Stimulated activated CD8-positive, alpha-beta memory T cell treated with anti-CD3 and anti-CD28 coated beads, Interleukin-12 subunit alpha, Interleukin-12 subunit beta, amount 100 ng/mL, for 24 hours (primary cell): ENCODE measurements at regions not wholly inside any gene's neighbourhood (a gene's known extent, or its start where the extent isn't known, plus 50 kb on each side); places are given as distances from the start of the nearest gene placed in this dataset.

Experiments
- DNase-seq: peaks from one replicate; pipeline ENCODE4 v3.0.0-alpha.2; 2020; ENCODE audit errors: extremely low read depth

DNA sequence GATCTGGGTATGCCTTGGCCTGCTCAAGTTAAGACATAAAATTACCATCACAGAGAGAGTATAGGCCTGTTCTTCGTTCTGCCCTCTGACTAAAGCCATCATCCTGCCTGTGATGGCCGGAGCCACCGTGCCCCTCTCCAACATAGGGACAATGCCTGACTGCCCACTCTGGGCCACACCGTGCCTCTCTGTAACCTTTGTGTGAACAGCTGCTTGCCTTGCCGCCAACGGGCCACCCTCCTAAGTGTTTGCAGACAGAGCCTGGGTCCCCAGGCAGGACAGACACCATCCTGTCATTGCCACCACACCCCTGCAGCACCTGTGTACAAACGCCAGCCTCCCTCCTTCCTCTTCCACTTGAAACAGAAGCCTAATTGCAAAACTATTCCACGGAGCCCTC, 298.7 kb upstream of the TENM3 start:
- DNase-seq, result no peak

DNA sequence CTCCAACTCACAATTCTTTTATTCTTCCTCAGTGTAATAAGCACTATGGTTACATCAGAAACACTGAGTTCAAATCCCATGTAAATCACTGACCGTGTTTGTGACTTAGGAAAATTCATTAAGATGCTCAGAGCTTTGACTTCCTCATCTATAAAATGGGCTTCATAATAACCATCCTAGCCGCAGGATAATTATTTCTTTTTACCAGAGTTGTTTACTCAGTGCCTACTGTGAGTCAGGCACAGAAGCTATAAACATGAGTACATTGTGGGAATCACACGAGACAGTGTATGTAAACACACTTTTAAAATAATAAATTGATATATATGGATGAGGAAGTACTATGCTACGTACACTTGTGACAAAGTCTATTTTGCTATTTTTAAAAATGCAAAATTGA, 296.3 kb upstream of the TENM3 start:
- no peak for DNase-seq

DNA sequence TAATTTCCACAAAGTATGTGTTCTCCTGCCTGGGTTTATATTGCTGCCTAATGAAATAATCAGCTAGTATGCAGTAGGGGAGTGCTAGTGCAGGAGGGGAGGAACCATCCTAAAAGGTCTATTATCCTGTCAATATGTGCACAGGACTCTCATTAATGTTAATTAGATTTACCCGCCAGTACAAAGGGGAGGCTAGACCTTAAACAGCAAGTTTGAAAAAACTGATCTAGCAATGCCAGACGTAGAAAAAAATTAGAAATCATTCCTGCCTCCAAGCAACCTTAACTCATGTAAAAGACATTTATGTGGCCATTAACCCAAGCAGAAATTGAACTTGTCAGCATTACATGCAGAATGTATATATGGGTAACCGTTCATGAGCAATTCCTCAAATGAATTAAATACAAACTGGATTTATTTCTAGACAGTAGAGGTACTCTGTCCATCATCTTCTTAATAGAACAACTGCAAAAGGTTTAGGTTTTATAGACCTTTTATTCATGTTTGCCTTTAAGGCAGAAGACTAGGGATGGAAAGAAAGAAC, 294.3 kb upstream of the TENM3 start:
- no peak for DNase-seq

DNA sequence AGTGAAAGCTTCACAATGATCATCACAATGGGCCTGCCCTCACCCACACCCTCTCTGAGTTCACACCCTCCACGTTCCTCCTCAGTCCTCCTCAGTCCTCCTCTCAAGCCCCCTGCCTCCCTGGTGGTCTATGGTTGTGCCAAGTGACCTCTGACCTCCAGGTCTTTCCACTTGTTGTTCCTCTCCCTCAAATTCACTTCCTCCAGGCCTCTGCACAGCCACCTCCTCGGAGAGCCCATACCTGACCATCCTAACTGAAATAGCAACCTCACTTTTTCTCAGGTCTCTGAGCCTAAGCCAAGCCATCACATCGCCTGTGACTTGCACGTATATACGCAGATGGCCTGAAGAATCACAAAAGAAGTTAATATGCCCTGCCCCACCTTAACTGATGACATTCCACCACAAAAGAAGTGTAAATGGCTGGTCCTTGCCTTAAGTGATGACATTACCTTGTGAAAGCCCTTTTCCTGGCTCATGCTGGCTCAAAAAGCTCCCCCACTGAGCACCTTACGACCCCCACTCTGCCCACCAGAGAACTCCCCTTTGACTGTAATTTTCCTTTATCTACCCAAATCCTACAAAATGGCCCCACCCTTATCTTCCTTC, 293.4 kb upstream of the TENM3 start:
- no peak for DNase-seq

DNA sequence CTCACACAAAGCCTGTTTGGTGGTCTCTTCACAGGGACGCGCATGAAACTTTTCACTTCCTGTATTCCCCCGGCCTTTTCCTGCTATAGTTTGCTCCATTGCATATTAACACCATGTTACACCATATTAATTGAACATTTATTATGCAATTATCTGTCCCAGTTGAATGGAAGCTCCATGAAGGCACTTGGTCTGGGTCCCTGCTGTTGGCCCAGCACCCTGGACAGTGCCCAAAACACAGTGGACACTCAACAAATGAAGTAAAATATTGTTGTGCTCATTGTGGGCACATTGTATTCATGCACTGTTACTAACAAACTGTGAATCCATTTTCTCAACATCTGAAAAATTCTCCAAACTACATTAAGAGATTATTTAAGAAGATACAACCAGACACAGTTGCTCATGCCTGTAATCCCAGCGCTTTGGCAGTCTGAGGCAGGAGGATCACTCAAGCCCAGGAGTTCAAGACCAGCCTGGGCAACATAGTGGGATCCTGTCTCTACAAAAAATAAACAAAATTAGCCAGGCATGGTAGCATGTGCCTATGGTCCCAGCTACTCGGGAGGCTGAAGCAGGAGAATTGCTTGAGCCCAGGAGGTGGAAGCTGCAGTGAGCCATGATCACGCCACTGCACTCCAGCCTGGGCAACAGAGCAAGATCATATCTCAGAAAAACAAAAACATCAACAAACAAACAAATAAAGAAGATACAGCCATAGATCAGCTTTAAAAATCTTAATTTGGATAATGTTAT, 292.7 kb upstream of the TENM3 start:
- no peak for DNase-seq

DNA sequence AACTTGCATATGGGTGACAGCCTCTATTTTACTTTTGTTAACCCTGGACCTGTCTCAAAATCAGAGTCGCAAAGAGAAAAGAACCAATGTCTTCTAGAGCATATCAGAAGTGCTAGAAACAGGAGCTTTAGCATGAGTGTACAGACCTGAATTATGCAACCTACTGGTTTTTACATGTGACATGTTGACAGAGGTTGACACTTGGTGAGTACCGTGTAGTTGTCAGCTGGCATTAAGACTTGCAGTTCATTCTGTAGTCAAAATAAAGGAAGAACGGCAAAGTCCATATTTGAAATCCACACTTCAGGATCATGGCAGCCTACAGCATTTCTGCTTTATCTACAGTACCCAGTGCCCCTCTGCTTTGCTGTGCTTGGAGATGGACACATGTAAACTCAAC, 291.9 kb upstream of the TENM3 start:
- DNase-seq, result no peak

DNA sequence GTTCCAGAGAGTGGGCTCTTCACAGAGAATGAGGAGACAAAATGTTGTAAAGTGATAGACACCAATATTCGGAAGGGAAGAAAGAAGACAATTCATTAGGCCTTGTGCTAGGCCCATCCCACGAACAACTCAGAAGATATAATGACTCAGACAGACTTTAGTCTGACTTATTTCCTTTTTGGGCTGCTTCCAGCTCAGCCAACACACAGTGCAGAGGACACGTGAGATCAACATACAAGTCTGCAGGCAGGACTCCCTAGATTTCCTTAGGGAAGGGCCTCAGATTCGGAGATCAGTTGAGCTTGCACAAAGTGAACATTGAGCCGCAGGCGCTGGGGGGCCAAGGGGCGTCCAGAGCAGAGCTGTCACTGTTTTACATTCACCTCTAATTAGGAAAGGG, 290.7 kb upstream of the TENM3 start:
- DNase-seq, result no peak

DNA sequence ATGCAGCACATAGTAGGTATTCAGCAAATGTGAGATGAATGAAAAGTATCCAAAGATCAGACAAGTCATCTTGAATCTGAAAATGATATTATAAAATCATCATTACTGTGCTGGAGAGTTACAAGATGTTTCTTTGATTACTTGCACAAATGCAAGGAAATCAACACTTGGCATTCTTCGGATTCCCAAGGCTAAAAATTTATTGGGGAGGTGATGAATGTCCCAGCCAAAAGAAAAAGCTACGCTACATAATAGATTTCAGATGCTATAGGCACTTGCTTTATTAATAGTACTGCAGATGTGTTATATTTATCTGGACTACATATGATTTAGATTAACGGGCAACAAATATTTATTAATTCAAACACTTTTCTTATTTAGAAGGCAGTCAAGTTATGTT, 286.7 kb upstream of the TENM3 start:
- no peak for DNase-seq

DNA sequence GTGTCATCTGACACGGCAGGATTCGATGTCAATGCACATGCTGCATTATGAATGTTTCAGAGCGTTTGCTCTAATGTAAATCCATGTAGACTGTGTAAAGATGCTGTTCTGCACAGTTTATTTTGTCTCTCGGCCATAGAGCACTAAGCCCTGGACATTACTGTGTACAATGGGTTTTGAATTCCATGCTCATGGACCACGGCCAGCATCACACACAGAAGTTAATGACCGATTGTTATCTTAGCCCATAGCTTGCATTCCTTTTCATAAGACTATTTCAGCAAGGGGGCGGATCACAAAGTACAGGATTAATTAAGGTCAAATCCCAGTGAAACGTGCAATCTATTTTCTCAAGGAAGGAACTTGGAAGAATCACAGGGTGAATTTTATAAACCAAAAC, 286.1 kb upstream of the TENM3 start:
- DNase-seq, result no peak

DNA sequence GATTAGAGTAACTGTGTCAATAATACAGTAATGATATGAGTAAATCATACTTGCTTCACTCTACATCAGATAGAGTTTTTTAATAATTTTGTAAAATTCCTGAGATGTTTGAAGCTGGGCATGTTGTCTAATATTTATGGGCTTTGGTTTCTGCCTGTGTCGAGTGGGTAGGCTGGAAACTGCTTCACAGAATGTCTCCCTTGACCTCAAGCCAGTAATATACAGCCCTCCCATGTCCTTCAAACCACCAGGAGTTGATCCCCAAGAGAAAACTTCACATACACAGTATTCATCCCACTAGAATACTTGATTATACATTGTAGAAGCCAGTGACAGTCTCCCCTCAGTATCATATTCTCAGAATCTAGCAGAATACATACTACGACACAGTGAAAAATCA, 284.8 kb upstream of the TENM3 start:
- DNase-seq, result no peak

DNA sequence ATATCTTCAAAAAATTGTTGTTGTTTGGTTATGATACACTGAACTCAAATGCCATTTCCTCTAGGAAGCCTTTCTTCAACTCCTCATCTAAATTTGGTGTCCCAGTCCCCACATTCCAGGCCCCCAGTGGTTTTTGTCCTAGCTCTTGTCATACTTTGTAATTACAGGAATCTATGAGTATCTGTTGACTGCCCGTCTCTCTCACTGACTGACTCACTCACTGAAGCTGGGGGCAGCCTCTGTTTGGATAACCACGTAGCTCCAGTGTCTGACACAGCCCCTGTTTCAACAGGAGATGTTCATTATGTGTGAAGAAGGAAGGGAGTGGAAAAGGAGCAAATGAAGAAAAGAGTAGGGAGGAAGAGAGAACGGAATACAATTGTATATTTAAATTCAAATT, 284.1 kb upstream of the TENM3 start:
- DNase-seq, result no peak

DNA sequence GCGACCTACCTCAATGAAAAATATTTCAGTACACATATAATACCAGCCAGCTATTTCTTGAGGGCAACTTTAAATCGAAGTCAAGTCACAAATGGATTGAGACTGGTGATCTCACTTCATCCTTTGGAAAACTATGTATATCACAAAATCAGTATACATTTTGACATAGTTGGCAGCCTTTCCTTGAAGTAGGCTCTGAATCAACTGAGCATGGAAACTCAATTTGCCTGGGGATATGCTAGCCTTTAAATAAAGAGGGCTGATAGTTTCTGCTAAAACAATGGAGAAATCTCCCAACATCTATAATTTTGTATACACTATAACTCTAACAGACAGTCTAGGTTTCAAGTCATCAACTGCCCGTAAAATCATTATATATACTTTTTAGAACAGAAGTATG, 282.8 kb upstream of the TENM3 start:
- DNase-seq, result no peak

DNA sequence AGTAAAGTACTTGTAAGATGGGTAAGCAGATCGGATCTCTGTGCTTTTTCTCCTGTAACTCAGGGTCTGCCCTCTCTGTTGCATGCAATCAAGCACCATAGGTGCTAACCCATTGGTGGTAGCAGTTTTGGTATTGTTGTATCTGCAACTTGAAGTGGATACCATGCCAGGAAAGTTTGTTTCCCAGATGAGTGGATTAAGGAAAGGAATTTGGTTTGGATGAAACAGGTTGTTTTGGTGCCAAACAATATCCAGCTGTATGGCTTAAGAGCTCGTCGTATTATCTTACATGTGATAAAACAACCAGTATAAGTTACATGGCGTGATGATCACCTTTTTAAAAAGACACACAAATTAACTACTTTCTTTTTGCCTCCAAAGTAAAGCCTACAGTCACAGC, 280.9 kb upstream of the TENM3 start:
- no peak for DNase-seq

DNA sequence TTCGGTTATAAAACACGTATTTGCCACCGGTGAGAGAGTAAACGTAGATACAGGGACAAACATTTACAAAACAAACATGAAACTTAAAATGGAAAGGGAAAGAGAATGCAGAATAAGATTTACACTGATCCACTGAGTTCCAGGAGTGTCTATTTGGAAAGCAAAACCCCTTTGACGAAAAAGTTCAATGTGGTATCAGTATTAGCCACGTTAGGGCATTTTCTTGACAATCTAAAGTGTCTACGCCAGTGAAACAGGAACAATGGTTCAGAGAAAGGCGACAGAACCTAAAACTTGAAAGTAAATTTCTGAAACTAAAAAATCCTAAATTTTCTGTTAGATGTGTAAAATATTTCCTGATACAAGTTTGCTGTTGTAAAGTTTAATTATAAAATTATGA, 278.5 kb upstream of the TENM3 start:
- no peak for DNase-seq

DNA sequence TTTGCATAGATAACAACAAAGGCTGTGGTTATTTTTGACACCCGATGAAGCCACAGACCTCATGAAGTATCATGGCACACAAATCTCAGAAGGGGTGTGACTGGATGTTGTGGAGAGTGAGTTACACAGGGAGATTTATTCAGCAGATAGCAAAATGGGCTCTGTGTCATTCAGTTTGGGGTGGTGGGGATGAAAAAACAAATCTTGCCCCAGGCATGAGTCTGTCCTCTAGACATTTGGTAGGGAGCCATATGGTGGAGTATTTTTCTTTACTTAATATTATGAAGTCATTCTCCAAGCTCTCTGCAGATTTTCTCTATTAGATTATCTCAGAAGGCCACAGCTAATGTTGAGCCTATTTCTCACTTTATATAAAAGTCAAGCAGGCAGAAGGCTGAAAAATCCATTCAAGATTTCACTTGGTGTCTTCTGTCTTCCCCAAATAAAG, 277.1 kb upstream of the TENM3 start:
- DNase-seq, result no peak

DNA sequence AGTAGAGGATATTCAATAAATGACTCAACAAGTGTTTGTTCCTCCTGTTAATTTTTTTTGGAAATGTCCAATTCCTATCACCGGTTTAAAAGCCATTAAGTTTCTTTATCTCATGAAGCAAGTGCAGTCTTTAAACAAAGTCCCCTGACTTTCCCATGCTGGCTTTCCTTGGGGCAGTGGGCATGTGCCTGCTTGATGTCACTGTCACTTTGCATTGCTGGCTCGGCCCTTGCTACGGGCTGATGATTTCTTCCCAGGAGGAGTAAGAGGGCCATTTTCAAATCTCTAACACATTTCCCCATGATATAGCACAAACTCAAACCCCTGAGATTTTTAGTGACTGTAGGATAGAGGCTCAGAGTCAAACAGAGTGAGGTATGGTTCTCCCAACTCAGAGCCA, 275.8 kb upstream of the TENM3 start:
- DNase-seq, result no peak

DNA sequence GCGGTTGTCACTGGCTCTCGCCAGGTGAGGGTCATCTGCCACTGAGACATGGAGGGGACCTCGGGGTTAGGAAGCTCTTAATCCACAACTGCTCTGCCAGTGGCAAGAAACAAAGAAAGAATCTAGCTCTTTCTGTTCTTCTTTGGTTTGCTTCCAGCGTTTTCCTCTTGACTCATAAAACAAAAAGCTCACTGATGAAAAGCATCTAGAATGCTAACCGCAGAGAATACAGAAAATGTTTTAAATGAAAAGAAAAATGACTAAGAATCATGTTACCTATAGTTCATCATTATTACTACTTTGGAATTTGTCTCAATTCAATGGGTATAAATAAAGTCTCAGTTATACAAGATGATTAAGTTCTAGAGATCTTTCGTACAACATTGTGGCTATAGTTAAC, 274.8 kb upstream of the TENM3 start:
- DNase-seq, result no peak

DNA sequence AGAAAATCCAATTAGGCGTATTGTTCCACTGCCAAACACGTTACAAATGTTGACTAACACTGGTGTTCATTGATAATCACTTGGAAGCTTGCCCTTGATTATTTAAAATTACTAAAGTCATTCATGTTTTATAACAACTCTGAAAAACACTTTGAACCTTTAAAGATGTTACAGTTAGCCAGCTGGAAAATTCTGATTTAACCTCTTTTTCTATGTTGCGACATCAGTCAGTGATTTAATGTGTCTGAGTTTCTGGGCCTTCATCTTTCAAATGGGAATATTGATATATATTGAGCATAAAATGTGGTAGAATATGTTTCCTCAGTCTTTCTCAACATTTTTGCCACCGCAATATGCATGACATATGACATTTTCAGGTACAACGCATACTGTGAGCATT, 274.1 kb upstream of the TENM3 start:
- DNase-seq, result no peak

DNA sequence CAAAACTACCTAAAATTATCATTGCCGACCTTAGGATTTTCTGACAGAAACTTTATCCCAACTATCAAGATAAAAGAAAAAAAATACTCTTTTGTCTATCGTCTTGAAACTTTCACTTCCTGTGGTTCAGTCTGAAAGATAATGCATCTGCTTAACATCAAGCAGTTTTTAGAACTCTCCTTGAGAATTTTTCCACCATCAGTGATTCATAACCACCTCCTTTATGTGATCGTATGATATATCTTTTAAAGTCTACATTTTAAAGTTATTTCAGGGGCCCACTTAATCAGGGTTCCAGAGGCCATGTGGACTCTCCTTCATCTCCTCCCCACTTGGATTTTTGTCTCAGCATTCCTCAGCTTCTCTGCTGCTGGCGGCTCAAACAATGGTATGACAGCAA, 272.8 kb upstream of the TENM3 start:
- DNase-seq, result no peak

DNA sequence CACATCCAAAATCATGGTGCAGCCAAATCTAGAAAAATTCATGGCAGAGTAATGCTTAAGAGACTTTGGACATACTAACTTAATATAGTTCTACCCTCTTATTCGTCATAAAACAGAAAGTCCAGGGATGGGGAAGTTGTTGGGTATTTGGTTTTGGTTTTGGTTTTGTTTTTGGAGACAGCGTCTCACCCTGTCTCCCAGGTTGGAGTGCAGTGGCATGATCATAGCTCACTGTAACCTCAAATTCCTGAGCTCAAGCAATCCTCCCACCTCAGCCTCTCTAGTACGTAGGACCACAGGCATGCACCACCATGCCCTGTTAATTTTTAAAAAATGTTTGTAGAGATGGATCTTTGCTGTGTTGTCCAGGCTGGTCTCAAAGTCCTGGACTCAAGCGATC, 271.8 kb upstream of the TENM3 start:
- DNase-seq, result no peak

DNA sequence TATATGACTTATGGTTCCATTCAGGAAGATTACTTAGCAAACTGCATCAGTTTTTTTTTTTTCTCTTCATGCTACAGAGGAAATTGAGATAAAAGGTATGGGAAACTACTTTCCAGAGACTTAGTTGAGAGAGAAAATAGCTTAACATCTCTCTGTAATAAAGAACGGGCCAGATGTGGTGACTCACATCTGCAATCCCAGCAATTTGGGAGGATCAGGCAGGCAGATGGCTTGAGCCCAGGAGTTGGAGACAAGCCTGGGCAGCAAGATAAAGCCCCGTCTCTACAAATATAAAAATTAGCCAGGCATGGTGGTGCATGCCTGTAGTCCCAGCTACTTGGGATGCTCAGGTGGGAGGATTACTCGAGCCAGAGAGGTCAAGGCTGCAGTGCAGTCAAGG, 271.2 kb upstream of the TENM3 start:
- no peak for DNase-seq

DNA sequence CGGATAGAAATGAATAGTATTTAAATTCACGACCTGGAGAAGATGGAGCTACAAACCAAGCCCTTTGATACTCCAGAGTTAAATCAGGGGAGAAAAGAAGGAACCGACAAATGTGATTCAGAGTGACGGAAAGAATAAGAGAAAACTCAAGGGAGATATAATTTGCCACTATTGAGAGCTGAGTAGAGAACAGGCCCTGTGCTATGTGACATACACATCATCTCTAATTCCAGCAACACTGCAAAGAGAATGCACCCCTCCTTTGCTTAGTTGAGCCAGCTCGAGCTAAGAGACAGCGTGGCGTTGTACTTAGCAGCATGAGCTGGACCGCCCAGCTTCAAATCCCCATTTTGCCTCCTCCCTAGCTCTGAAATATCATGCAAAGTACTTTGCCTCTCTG, 266.4 kb upstream of the TENM3 start:
- no peak for DNase-seq

DNA sequence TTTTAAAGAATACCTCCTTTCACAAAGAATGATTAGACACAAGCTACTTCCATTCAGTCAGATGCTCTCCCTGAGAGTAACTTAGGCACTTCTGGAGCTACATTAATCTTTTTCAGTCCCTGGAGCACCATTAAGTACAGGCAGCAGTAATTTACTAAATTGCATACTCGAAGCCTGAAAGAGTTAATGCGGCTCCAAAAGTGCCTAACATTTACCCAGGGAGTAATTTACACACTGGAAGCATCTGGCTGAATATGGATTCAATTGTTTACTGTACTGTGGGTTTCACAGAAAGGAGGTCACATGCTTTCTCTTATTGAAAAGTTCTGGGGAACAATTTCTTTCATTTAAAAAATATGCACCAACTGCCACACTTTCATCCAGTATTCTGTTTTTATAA, 260.8 kb upstream of the TENM3 start:
- DNase-seq, result no peak

DNA sequence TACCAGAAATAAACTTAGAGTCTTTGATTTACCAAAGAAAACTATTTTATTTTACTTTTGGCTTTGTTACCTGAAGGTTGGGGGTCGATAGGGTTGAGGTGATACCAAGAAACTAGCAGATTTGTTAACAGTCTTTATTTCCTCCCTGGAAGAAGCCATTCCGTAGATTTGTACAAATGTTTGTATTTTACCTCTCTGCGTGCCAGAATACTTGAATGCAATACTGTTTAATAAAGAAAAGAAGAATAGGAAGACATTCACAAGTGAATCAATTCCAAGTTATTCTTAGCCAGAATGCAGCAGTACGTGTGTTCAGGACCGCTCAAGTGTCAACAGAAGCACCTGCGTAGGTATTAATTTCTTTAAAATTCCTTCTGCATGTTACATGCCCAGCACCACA, 260.3 kb upstream of the TENM3 start:
- DNase-seq, result no peak
